Mesothelial cell of epicardium (in vitro differentiated cells): ENCODE measurements at regions not wholly inside any gene's neighbourhood (a gene's known extent, or its start where the extent isn't known, plus 50 kb on each side); places are given as distances from the start of the nearest gene placed in this dataset.
"Not testable (repeated sequence)": the region's sequence is repeated elsewhere in the genome, so short reads cannot be mapped to it uniquely, and the experiment has no call there.

Source experiments
- DNase-seq, 2 experiments: peaks; one replicate each; pipeline ENCODE4 v3.0.0; 2021; ENCODE audit warnings: low spot score in 2 of 2; ENCODE audit not compliant: unreplicated experiment in 2 of 2
- H3K27ac Mint-ChIP-seq: 2 replicates; pipeline ENCODE4 v1.8.0; 2021; ENCODE audit warnings: mixed read lengths
- H3K27me3 Mint-ChIP-seq: 2 replicates; pipeline ENCODE4 v1.8.0; 2021; ENCODE audit warnings: low read depth, mixed read lengths
- H3K36me3 Mint-ChIP-seq: 2 replicates; pipeline ENCODE4 v1.8.0; 2021; ENCODE audit warnings: mixed read lengths
- H3K4me1 Mint-ChIP-seq: 2 replicates; pipeline ENCODE4 v1.8.0; 2021; ENCODE audit warnings: mixed read lengths
- H3K4me3 Mint-ChIP-seq: 2 replicates; pipeline ENCODE4 v1.8.0; 2021; ENCODE audit warnings: mild to moderate bottlenecking, moderate library complexity, mixed read lengths
- H3K9me3 Mint-ChIP-seq: 2 replicates; pipeline ENCODE4 v1.8.0; 2021; ENCODE audit warnings: mixed read lengths
- CTCF ChIP-seq: fragments of 200-600 bp; sonication (generic); IDR thresholded peaks from one replicate; pipeline ENCODE4 v1.5.0; 2021; ENCODE audit warnings: antibody characterized with exemption; ENCODE audit not compliant: unreplicated experiment

- Mint-ChIP-seq H3K36me3 (no peaks in the 10 kb centered on the region), H3K27me3 (no peaks in the 10 kb centered on the region), H3K4me1 (no peaks in the 10 kb centered on the region), H3K4me3 (no peak overlapping the region), H3K27ac (no peak overlapping the region), H3K9me3 (peaks cover 5% of the 10 kb centered on the region)
- DNase-seq, result no peak
- TF ChIP-seq CTCF, result no peak
These were observed 355.9 kb downstream of the SFMBT2 start for GRCh38 chr10:7054915-7055314.

- no peaks in the 10 kb centered on the region for H3K4me1 Mint-ChIP-seq
- no peak overlapping the region for H3K27ac Mint-ChIP-seq
- H3K4me3 Mint-ChIP-seq, result no peak overlapping the region
- no peak for DNase-seq
- peaks cover 17% of the 10 kb centered on the region for H3K9me3 Mint-ChIP-seq
- no peak for TF ChIP-seq CTCF
- no peaks in the 10 kb centered on the region for H3K36me3 Mint-ChIP-seq
- H3K27me3 Mint-ChIP-seq, result no peaks in the 10 kb centered on the region
These were observed 357.6 kb downstream of the SFMBT2 start for GRCh38 chr10:7053195-7053594.

GRCh38 chr10:7050024-7050423 is 360.8 kb downstream of the SFMBT2 start:
- H3K36me3 Mint-ChIP-seq, H3K4me3 Mint-ChIP-seq, DNase-seq, H3K4me1 Mint-ChIP-seq, H3K27ac Mint-ChIP-seq: not testable (repeated sequence)
- Mint-ChIP-seq H3K9me3 (peaks cover 17% of the 10 kb centered on the region), H3K27me3 (peaks cover 13% of the 10 kb centered on the region)

- TF ChIP-seq CTCF, result no peak
- DNase-seq, result no peak
- Mint-ChIP-seq H3K36me3 (no peaks in the 10 kb centered on the region), H3K4me3 (no peak overlapping the region), H3K9me3 (peaks cover 17% of the 10 kb centered on the region), H3K4me1 (no peaks in the 10 kb centered on the region), H3K27me3 (peaks cover 21% of the 10 kb centered on the region), H3K27ac (no peak overlapping the region)
These were observed 362.8 kb downstream of the SFMBT2 start for GRCh38 chr10:7048061-7048460.

GRCh38 chr10:7046615-7047014 is 364.2 kb downstream of the SFMBT2 start:
- no peak for DNase-seq
- no peaks in the 10 kb centered on the region for H3K4me1 Mint-ChIP-seq
- H3K9me3 Mint-ChIP-seq, result peaks cover 17% of the 10 kb centered on the region

GRCh38 chr10:7045891-7046599 is 364.8 kb downstream of the SFMBT2 start:
- peaks cover 17% of the 10 kb centered on the region for H3K9me3 Mint-ChIP-seq

More at GRCh38 chr10:7046615-7047014, 364.2 kb downstream of the SFMBT2 start:
- Mint-ChIP-seq H3K27me3 (peaks cover 32% of the 10 kb centered on the region), H3K36me3 (no peaks in the 10 kb centered on the region), H3K27ac (no peak overlapping the region), H3K4me3 (no peak overlapping the region)
- no peak for TF ChIP-seq CTCF

More at GRCh38 chr10:7045891-7046599, 364.8 kb downstream of the SFMBT2 start:
- Mint-ChIP-seq H3K4me1 (no peaks in the 10 kb centered on the region), H3K4me3 (no peak overlapping the region), H3K27ac (no peak overlapping the region), H3K27me3 (peaks cover 38% of the 10 kb centered on the region), H3K36me3 (no peaks in the 10 kb centered on the region)
- no peak for TF ChIP-seq CTCF
- DNase-seq, result no peak
